ENCODE measurements at regions not wholly inside any gene's neighbourhood (a gene's known extent, or its start where the extent isn't known, plus 50 kb on each side); places are given as distances from the start of the nearest gene placed in this dataset.

GRCh38 chr20:12171923-12172524 lies 254.3 kb downstream of the BTBD3 start:
- H3K9me3 ChIP-seq (ENCODE audit: control insufficient read depth in 4 of 4, low read length in 3 of 4) = peaks cover 0 to 4% (median 1%) of the 10 kb centered on the region in 4 donors
- no peaks in the 10 kb centered on the region for H3K27me3 ChIP-seq (ENCODE audit: control insufficient read depth in 4 of 4, insufficient read depth in 4 of 4, low read length in 3 of 4)
- no peak overlapping the region for H3K4me3 ChIP-seq (ENCODE audit: low read depth in 1 of 3, low read length in 3 of 3)
- H3K9ac ChIP-seq (ENCODE audit: low read depth in 1 of 2, low read length in 2 of 2) = no peak overlapping the region
- no peak for DNase-seq (ENCODE audit: low spot score)
- no peak overlapping the region for H3K27ac ChIP-seq (ENCODE audit: low read depth in 1 of 2, low read length in 2 of 2)
- H3K4me1 ChIP-seq (ENCODE audit: control insufficient read depth in 4 of 4, insufficient read depth in 4 of 4, low read length in 3 of 4) = no peaks in the 10 kb centered on the region
- 90% methylated on average over 2 of the region's 2 CpGs for WGBS
- TF ChIP-seq TAF1 (conservative IDR thresholded peaks at IDR 0.05) (no peak), MAX (IDR thresholded peaks at IDR 0.05) (no peak), ZBTB33 (IDR thresholded peaks at IDR 0.05) (no peak), YY1 (IDR thresholded peaks at IDR 0.05) (no peak), HNF4G (IDR thresholded peaks at IDR 0.05) (no peak), GABPA (IDR thresholded peaks at IDR 0.05 in 1 of 2, conservative IDR thresholded peaks at IDR 0.05 in 1 of 2) (no peak), NR2F2 (IDR thresholded peaks at IDR 0.05) (no peak), CTCF (IDR thresholded peaks at IDR 0.05; ENCODE audit: low read depth, low read length, missing input control) (no peak)
- H3K36me3 ChIP-seq (ENCODE audit: control insufficient read depth in 4 of 4, insufficient read depth in 3 of 4, low read depth in 1 of 4, low read length in 3 of 4) = no peaks in the 10 kb centered on the region

- Histone ChIP-seq H3K27me3 (ENCODE audit: control insufficient read depth in 4 of 4, insufficient read depth in 4 of 4, low read length in 3 of 4) (no peaks in the 10 kb centered on the region), H3K4me3 (ENCODE audit: low read depth in 1 of 3, low read length in 3 of 3) (no peak overlapping the region), H3K36me3 (ENCODE audit: control insufficient read depth in 4 of 4, insufficient read depth in 3 of 4, low read depth in 1 of 4, low read length in 3 of 4) (no peaks in the 10 kb centered on the region), H3K9ac (ENCODE audit: low read depth in 1 of 2, low read length in 2 of 2) (no peak overlapping the region), H3K27ac (ENCODE audit: low read depth in 1 of 2, low read length in 2 of 2) (no peak overlapping the region), H3K9me3 (ENCODE audit: control insufficient read depth in 4 of 4, low read length in 3 of 4) (peaks cover 0 to under 1% (median 0%) of the 10 kb centered on the region in 4 donors), H3K4me1 (ENCODE audit: control insufficient read depth in 4 of 4, insufficient read depth in 4 of 4, low read length in 3 of 4) (no peaks in the 10 kb centered on the region)
- DNase-seq (ENCODE audit: low spot score) = no peak
- no peak for TF ChIP-seq SP1 (IDR thresholded peaks at IDR 0.05)
- TF ChIP-seq FOXA1 (IDR thresholded peaks at IDR 0.05) = no peak
- TF ChIP-seq FOXA2 (IDR thresholded peaks at IDR 0.05) = no peak
- no peak for TF ChIP-seq RAD21 (IDR thresholded peaks at IDR 0.05)
- no peak for TF ChIP-seq NR2F2 (IDR thresholded peaks at IDR 0.05)
- no peak for TF ChIP-seq YY1 (IDR thresholded peaks at IDR 0.05)
- TF ChIP-seq GABPA (IDR thresholded peaks at IDR 0.05 in 1 of 2, conservative IDR thresholded peaks at IDR 0.05 in 1 of 2) = no peak
- WGBS = 49% methylated on average over 2 of the region's 2 CpGs
Observed at GRCh38 chr20:12173347-12174012, 255.8 kb downstream of the BTBD3 start.

GRCh38 chr20:12175538-12175937 lies 257.8 kb downstream of the BTBD3 start:
- Histone ChIP-seq H3K9ac (ENCODE audit: low read depth in 1 of 2, low read length in 2 of 2) (no peak overlapping the region), H3K36me3 (ENCODE audit: control insufficient read depth in 4 of 4, insufficient read depth in 3 of 4, low read depth in 1 of 4, low read length in 3 of 4) (no peaks in the 10 kb centered on the region), H3K27ac (ENCODE audit: low read depth in 1 of 2, low read length in 2 of 2) (no peak overlapping the region), H3K9me3 (ENCODE audit: control insufficient read depth in 4 of 4, low read length in 3 of 4) (no peaks in the 10 kb centered on the region), H3K4me1 (ENCODE audit: control insufficient read depth in 4 of 4, insufficient read depth in 4 of 4, low read length in 3 of 4) (no peaks in the 10 kb centered on the region), H3K4me3 (ENCODE audit: low read depth in 1 of 3, low read length in 3 of 3) (no peak overlapping the region), H3K27me3 (ENCODE audit: control insufficient read depth in 4 of 4, insufficient read depth in 4 of 4, low read length in 3 of 4) (no peaks in the 10 kb centered on the region)
- DNase-seq (ENCODE audit: low spot score) = no peak
- TF ChIP-seq GABPA (IDR thresholded peaks at IDR 0.05 in 1 of 2, conservative IDR thresholded peaks at IDR 0.05 in 1 of 2) = no peak
- TF ChIP-seq ZBTB33 (IDR thresholded peaks at IDR 0.05) = no peak
- TF ChIP-seq CTCF (IDR thresholded peaks at IDR 0.05; ENCODE audit: low read depth, low read length, missing input control) = no peak
- no peak for TF ChIP-seq FOXA1 (IDR thresholded peaks at IDR 0.05)
- no peak for TF ChIP-seq RAD21 (IDR thresholded peaks at IDR 0.05)
- no peak for TF ChIP-seq NR2F2 (IDR thresholded peaks at IDR 0.05)
- TF ChIP-seq HNF4G (IDR thresholded peaks at IDR 0.05) = no peak
- no peak for TF ChIP-seq FOXA2 (IDR thresholded peaks at IDR 0.05)
- TF ChIP-seq TAF1 (conservative IDR thresholded peaks at IDR 0.05) = no peak
- TF ChIP-seq JUND (IDR thresholded peaks at IDR 0.05) = no peak
- no peak for TF ChIP-seq ATF3 (IDR thresholded peaks at IDR 0.05)
